PC-9 (cell line): ENCODE measurements at regions not wholly inside any gene's neighbourhood (a gene's known extent, or its start where the extent isn't known, plus 50 kb on each side); places are given as distances from the start of the nearest gene placed in this dataset.

Source experiments
- EZH2 ChIP-seq: fragments of 200-600 bp; sonication (generic); IDR thresholded peaks from 2 replicates; pipeline ENCODE4 v1.8.0; 2017; ENCODE audit warnings: antibody characterized with exemption, low read depth
- TF ChIP-seq, protein P1 (sequence below): fragments of 200-600 bp; sonication (generic); conservative IDR thresholded peaks from 2 replicates; pipeline ENCODE4 v1.6.1; 2017; ENCODE audit warnings: mixed run types, antibody characterized with exemption, mild to moderate bottlenecking, moderate library complexity

DNA sequence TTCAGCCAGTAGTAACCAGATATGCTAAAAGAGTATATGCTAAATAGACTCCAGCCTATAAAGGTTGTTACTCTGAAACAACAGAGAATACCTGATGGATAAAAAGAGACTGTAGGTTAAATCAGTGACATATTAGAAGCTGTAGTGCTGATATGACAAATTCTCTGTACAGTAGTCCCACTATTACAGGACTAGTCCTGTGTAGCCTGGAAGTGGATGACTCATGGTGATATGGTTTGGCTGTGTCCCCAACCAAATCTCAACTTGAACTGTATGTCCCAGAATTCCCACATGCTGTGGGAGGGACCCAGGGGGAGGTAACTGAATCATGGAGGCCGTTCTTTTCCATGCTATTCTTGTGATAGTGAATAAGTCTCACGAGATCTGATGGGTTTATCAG, 276.2 kb upstream of the POU5F2 start:
- TF ChIP-seq, protein P1, sequence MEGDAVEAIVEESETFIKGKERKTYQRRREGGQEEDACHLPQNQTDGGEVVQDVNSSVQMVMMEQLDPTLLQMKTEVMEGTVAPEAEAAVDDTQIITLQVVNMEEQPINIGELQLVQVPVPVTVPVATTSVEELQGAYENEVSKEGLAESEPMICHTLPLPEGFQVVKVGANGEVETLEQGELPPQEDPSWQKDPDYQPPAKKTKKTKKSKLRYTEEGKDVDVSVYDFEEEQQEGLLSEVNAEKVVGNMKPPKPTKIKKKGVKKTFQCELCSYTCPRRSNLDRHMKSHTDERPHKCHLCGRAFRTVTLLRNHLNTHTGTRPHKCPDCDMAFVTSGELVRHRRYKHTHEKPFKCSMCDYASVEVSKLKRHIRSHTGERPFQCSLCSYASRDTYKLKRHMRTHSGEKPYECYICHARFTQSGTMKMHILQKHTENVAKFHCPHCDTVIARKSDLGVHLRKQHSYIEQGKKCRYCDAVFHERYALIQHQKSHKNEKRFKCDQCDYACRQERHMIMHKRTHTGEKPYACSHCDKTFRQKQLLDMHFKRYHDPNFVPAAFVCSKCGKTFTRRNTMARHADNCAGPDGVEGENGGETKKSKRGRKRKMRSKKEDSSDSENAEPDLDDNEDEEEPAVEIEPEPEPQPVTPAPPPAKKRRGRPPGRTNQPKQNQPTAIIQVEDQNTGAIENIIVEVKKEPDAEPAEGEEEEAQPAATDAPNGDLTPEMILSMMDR: no peak
- TF ChIP-seq EZH2: no peak
